Lower lobe of right lung (tissue), 2 donors: ENCODE measurements at regions not wholly inside any gene's neighbourhood (a gene's known extent, or its start where the extent isn't known, plus 50 kb on each side); places are given as distances from the start of the nearest gene placed in this dataset.

ENCODE experiments used
- ATAC-seq, 2 donors: fragments of 200-7000 bp; cut with Tn5 transposase; one replicate each; pipeline ENCODE4 v1.9.1; 2020 to 2022; ENCODE audit warnings: mild to moderate bottlenecking in 2 of 2, moderate library complexity in 2 of 2
- DNase-seq: peaks from one replicate; pipeline ENCODE4 v3.0.0-alpha.2; 2020
- H3K27ac ChIP-seq: fragments of 200-600 bp; one replicate; pipeline ENCODE4 v1.8.0; 2022
- H3K27me3 ChIP-seq: fragments of 200-600 bp; one replicate; pipeline ENCODE4 v1.8.0; 2022; ENCODE audit warnings: low read depth
- H3K36me3 ChIP-seq: fragments of 200-600 bp; one replicate; pipeline ENCODE4 v1.8.0; 2022; ENCODE audit warnings: mild to moderate bottlenecking
- H3K4me1 ChIP-seq: fragments of 200-600 bp; one replicate; pipeline ENCODE4 v1.8.0; 2022
- H3K4me3 ChIP-seq: fragments of 200-600 bp; one replicate; pipeline ENCODE4 v1.8.0; 2022; ENCODE audit warnings: mild to moderate bottlenecking
- H3K9me3 ChIP-seq: fragments of 200-600 bp; one replicate; pipeline ENCODE4 v1.8.0; 2022
- CTCF ChIP-seq: fragments of 200-600 bp; IDR thresholded peaks from one replicate; pipeline ENCODE4 v1.8.0; 2022; ENCODE audit warnings: antibody characterized with exemption, mild to moderate bottlenecking
- intact Hi-C: fragments of 100-400 bp; cut with DNase I; formaldehyde crosslinking; loops from one replicate; pipeline ENCODE4 v1.11.0; 2022
- donor health status: DM: no; HTN: yes; CAD: no; lungs with severe emphysema.

GRCh38 chr14:87815121-87815520 is 177.9 kb downstream of the GALC start:
- H3K4me3 ChIP-seq: no peak overlapping the region
- ATAC-seq: no peak
- no peak overlapping the region for H3K27ac ChIP-seq
- DNase-seq: no peak
- H3K36me3 ChIP-seq: no peaks in the 10 kb centered on the region
- intact Hi-C loops: no loop called here
- no peaks in the 10 kb centered on the region for H3K9me3 ChIP-seq
- H3K27me3 ChIP-seq: no peaks in the 10 kb centered on the region
- no peak for TF ChIP-seq CTCF
- no peaks in the 10 kb centered on the region for H3K4me1 ChIP-seq

GRCh38 chr14:87813686-87814085 is 179.3 kb downstream of the GALC start:
- intact Hi-C loops: no loop called here
- H3K27me3 ChIP-seq: no peaks in the 10 kb centered on the region
- H3K4me3 ChIP-seq: no peak overlapping the region
- H3K36me3 ChIP-seq: no peaks in the 10 kb centered on the region
- no peaks in the 10 kb centered on the region for H3K4me1 ChIP-seq
- no peak for TF ChIP-seq CTCF
- DNase-seq (no peak), ATAC-seq (no peak)
- H3K9me3 ChIP-seq: no peaks in the 10 kb centered on the region
- H3K27ac ChIP-seq: no peak overlapping the region

GRCh38 chr14:87813211-87813610 is 179.8 kb downstream of the GALC start:
- Histone ChIP-seq H3K27ac (no peak overlapping the region), H3K9me3 (no peaks in the 10 kb centered on the region), H3K27me3 (no peaks in the 10 kb centered on the region), H3K4me1 (no peaks in the 10 kb centered on the region), H3K4me3 (no peak overlapping the region), H3K36me3 (no peaks in the 10 kb centered on the region)
- no peak for ATAC-seq
- no peak for TF ChIP-seq CTCF
- no peak for DNase-seq
- intact Hi-C loops: no loop called here

GRCh38 chr14:87811246-87811645 is 181.7 kb downstream of the GALC start:
- H3K4me3 ChIP-seq: no peak overlapping the region
- H3K36me3 ChIP-seq: no peaks in the 10 kb centered on the region
- ATAC-seq (no peak), DNase-seq (no peak)
- H3K27ac ChIP-seq: no peak overlapping the region
- H3K4me1 ChIP-seq: no peaks in the 10 kb centered on the region
- H3K9me3 ChIP-seq: no peaks in the 10 kb centered on the region
- intact Hi-C loops: no loop called here
- no peak for TF ChIP-seq CTCF
- no peaks in the 10 kb centered on the region for H3K27me3 ChIP-seq

GRCh38 chr14:87810711-87811110 is 182.3 kb downstream of the GALC start:
- no peak for ATAC-seq
- intact Hi-C loops: no loop called here

More at GRCh38 chr14:87810711-87811110, 182.3 kb downstream of the GALC start:
- no peaks in the 10 kb centered on the region for H3K27me3 ChIP-seq
- no peak overlapping the region for H3K4me3 ChIP-seq
- H3K36me3 ChIP-seq: no peaks in the 10 kb centered on the region
- H3K4me1 ChIP-seq: no peaks in the 10 kb centered on the region
- TF ChIP-seq CTCF: no peak
- no peak overlapping the region for H3K27ac ChIP-seq
- no peak for DNase-seq
- no peaks in the 10 kb centered on the region for H3K9me3 ChIP-seq
